Islet of Langerhans (tissue), 1 donor: ENCODE measurements at regions not wholly inside any gene's neighbourhood (a gene's known extent, or its start where the extent isn't known, plus 50 kb on each side); places are given as distances from the start of the nearest gene placed in this dataset.

Experiments used
- FAIRE-seq: peaks from one replicate; lab custom pipeline; 2011; peaks lifted over from hg19 to GRCh38; lab: Jason Lieb, UNC

DNA sequence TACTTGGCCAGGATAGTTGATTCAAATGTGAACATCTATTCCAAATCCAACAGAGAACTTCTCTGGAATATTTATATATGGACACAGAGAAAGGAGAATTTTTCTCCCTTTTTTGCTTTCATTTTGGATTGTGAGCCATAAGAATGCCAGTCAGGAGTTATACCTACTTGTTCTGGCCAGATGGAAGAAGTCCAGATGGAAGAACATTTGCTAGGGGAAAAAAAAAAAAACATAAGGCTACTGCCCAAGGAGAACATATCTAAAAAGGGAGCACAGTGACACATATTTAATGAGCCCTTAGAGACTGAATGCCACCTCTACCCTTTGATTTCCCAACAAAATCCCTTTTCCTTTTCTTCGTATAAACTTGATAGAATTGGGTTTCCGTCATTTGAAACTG is 61.7 kb upstream of the PPP2R2B start:
- no peak for FAIRE-seq

DNA sequence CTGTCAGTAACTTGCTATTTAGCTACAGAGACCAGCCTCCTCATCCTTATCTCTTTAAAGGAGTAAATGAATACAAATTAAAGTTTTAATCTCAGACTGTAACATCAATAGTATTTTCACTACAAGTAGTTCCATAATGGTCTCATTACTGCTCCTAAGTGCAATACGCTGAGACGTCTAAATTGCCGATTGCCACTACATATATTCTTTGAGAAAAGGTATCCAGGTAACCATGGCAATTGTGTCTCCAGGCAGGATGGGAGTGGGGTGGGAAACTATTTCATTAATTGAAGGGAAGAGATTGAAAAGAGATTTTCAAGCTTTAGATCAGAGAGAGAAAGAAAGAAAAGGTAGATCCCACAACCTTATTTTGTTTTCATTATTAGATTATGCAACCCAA is 65.5 kb upstream of the PPP2R2B start:
- FAIRE-seq = no peak

DNA sequence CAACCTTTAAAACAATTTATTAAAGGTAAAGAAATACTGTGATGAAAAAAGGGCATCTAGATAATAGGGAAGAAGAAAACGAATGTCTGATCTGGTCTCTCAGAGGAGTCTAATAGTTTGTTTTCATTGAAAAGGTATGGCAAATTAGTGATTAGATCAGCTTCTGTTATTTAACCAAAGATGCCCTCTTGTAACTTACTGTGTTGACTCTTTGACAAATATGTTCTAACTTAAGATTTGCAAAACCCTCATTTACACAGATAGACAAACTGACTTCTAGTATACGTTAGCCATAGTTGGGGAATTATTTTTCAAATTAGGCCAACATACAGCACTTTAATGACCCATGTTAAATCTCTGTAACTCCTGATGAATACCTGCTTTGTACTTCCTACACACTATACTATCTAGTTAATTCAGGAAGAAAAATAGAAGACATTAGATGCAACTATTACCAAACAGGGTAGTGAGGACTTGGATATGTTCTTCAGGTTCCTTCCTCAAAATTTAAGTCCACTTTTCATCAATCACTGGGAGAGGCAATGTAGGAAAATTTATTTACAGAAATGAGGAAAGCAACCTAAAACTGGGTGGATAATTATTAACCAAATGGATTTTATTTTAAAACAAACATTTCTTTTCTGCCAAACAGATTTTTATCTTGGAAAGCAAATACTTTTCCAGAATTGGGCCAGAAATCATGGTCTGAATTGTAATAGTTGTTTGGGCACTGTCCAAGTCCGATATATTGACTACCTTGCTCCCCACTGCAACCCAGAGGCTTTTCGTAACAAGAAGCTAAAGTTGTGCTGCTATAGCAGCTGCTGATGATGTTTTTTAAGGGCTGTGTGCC is 66.4 kb upstream of the PPP2R2B start:
- FAIRE-seq = no peak

DNA sequence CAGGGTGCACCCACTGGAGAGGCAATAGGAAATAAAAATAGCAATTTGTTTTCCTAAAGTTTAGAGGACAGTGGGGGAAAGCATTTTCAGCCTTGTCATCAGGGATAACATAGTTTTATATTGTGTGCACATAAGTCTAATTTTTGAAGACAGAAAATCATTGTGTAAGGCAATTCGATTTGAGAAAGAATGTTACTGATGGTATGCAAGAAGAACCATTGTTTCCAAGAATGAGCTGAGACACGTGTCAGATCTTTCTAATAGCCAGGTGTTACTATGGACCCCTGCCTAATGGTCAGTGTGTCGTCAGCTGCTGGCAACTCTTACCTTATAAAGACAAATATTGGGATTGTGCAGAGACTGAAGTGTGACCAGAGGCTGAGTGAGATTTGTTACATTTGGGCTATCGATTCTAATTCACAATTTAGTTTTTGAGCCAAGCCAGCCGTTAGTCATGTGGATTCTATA is 67.1 kb upstream of the PPP2R2B start:
- no peak for FAIRE-seq

DNA sequence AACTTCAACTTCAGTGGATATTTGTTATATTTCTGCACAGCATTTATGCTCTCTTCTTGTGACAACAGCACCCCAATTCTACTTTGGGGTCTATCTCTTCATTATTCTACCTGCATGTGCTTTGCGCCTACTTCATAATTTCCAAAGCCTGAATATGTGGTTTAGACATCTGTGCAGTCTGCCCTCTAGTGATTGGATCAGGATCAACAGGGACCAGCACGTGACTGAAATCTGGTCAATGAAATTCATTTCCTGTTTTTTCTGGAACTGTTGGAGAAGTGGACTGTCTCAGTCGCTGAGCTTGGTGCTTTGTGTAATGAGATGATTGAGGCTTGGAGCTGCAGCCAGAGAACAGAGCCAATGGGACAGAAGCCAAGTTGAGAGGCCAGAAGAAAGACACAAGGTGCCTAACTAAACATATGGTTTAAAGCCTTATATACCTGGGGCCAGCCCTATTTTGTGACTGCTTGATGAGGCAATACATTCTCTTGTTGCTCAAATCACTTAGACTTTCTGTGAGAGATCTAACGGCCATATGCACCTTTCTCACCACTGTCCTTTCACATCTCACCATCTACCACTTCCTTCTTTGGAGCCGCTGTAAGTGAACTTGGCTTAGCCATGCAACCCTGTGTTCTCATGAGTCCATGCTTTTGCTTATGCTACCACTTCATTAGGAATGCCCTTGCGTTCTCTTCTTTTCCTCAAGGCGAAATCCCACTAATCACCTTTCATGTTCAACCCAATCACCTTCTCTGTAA is 68.8 kb upstream of the PPP2R2B start:
- FAIRE-seq = no peak

DNA sequence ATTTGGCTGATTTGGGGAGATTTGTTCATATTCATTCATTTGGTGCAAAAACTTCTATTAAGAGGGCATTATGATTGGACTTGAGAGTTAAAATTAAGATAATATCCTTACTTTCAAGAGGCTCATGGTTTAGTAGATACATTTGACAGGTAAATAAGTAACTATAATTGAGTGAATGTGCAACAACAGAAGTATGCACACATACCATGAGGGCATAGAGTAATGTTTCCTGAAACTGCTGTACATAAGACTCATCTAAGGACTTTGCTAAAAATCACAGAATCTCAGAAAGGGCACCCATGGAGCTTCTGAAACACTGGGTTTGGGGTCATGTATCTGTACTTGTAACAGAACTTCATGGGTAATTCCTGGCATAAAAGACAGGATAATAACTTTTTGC is 70.1 kb upstream of the PPP2R2B start:
- FAIRE-seq = no peak

DNA sequence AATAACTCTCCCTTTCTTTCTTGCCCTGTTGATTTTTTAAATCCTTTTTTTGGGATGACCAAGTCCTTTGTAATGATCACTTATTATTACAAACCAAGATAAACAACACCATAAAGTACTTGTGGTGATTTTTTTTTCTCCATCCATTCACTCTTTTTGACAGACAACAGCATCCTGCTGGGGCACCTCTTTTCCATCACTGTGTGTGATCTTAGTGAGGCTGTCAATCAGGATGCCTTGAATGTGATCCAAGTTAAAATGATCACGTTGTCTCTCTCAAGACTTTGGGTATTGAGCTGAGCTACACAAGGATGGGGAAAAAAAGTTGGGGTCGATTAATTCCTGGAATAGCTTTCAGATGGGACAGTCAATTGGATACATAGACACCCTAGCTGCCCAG is 73.6 kb upstream of the PPP2R2B start:
- no peak for FAIRE-seq

DNA sequence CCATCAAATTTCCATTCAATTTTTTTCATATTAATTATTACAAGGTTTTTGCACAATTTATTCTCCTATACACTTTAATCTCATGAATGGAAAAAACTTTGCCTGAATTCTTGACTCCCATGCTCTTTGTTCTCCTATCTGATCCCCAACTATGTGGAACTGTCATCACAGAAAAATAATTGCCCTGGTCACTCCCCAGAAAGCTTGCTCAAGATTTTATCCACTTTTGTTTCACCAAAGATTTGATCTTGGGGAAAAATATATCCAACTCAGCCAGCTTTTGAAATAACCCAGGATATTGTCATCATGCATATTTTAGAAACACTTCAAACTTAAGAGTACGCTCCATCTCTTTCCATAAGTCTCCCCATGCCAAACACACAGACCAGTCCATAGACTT is 77.7 kb upstream of the PPP2R2B start:
- FAIRE-seq = no peak

DNA sequence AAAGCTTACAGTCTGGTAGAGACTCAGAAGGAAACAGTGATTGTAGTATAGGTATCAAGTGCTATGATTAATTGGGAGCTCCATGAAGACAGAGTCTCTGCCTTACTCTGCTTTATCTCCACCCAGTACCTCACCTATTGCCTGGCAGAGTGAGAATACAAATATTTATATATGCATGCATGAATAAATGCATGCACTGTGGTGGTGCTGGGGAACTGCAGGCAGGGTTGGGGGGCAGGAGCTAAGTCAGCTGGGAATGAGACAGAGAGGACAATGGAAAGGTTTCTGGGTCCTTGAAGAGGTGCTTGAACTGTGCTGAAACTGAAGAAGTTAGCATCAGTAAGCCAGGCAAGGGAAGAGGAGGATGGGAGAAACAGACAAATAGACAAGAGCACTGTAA is 80.8 kb upstream of the PPP2R2B start:
- FAIRE-seq = no peak

DNA sequence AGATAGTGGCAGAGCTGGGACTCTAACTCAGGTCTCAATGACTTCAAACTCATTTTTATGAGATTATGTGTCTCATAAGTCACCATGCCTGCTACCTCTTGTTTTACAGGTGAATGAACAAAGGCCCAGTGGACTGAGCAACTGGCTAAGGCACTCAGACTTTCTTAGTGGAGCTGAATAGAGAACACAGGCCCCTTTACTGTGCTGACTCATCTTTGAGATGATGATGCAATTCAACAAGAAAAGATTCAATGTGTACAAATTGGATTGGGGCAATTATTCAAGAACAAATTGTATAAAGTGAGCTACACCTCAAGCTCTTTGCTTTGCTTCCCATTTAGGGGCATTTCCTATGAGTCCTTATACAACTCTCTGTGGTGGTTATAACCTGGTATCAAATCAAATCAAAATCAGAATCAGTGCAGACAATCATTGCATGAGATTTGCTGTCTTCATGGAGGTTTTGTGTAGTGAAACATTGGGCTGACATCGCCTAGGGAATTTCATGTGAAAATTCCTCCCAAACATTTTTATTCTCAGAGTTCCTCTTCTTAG is 84.3 kb upstream of the PPP2R2B start:
- no peak for FAIRE-seq

DNA sequence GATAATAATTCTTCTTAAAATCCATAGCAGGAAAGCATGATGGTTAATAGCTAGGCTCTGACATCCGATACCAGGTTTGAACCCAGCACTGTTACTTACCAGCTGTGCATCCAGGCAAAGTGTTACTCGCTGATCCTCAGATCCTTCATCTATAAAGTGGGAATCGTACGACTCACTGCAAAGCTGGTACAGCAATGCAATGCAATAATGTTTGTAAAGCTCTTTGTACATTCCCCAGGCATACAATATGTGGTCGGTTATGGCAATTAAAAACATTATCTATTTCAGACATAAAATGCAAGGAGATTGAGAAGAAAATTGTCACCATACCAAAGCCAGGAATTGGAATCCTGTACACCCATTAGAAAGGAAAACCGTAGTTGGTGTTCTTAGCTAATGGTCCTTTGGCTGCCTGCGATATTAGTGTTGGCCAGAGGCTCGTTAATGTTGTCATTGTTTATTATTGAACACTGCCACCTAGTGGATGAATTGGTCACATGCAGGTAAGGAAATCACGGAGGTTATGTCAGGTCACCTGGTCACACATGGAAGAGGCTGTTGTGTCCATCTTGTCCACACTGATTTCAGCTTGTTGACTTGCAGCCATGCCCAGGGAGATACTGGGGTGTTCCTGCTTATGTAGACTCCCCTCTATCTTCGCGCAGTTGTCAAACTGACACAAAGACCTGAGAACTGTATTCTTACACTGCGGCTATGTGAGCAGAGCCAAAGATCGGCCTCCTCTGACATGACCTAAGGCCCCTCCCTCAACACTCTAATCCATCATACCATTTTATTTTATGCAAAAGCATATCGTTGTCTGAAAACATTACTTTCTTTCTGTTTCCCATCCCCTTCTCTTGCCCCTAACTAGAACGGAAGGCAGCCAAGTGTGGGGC is 87.5 kb upstream of the PPP2R2B start:
- FAIRE-seq = peak; percentile 98

DNA sequence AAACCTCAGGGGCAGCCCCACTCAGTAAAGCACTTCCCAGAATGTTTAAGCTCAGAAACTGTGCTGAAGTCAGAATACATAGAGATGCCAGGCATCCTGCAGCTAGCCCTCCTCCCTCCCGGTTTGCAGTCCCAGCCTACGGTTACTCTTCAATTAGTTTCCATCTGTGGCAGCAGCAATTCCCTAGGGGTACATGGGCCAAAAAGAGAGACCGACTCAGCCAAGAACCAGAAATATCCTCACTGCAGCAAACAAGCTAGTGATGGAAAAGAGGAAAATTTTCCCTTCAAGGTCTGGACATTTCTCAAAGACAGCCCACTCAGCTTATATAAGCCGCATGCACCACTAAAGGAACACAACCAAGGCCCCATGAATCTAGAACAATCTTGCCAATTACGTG is 89.1 kb upstream of the PPP2R2B start:
- no peak for FAIRE-seq

DNA sequence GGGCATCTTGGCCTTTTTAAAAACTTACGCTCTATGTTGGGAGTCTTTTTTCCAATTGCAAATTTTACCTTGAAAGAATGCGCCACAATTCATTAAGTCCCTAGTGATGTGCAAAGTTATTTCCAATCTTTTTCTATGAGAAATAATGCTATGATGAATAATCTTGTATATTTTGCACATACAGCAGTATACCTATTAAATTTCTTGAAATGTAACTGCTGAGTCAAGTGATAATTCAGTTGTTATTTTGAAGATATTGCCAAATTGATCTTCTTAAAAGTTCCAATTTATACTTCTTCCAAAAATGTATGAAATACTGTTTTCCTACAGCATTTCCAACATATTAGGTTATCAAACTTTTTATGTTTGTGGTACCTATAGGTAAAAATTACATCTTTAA is 92.8 kb upstream of the PPP2R2B start:
- no peak for FAIRE-seq

DNA sequence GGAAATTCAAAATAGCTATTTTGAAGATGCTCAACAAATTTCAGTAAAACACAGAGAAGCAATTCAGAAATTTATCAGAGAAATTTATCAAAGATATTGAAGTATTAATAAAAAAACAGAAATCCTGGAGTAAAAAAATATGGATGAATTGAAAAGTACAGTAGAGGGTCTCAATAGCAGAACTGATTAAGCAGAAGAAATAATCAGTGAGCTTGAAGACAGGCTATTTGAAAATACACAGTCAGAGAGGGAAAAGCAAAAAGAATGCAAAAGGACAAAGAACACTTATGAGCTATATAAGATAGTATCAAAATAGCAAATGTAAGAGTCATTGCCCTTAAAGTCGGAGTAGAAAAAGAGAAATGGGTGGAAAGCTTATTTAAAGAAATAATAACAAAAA is 107.9 kb upstream of the PPP2R2B start:
- no peak for FAIRE-seq

DNA sequence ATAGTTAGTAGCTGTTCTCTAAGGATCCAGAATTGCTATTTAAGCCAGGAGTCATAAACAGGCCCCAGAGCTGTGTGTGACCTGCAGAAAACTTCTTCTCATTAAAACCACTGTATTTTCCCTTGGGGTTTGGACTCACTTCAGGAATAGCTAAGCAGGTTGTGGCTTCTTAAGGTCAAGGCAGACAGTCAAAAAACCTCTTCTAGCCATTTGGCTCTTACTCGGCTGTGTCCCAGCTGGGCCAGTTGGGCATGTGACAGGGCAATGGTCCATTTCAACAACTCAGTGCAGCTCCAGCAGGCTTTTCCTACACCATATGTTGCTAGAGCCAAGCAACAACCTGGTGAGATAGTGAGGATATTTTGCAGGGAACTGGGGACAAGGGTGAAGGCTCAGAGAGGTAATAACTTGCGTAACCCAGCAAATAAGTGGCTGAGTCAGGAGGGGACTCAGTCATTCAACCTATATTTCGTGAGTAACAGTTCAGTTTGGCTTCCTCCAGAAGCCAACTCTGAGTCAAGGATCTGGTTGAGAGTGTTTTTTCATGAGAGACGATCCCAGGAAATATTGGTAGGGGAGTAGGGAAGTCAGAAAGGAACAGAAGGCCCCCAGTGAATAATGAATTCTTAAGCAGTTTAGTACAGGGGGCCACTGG is 115.4 kb upstream of the PPP2R2B start:
- FAIRE-seq = no peak

DNA sequence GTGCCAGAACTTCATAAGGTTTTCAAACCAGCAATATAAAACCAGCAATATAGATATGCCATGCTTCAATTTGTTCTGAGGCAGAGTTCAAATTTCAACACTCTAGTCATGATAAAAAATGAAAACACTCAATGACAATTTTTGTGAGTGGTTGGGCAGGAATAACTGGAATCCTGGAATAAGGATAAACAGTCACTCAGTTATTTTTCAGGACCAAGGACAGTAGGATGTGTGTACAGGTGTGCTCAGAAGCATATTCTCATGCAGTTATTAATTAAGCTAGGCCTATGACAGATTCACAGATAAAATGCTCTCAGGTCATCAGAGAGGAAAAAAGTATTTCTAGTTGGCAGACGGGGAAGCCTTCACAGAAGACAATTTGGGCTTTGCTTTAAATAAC is 117.3 kb upstream of the PPP2R2B start:
- no peak for FAIRE-seq

DNA sequence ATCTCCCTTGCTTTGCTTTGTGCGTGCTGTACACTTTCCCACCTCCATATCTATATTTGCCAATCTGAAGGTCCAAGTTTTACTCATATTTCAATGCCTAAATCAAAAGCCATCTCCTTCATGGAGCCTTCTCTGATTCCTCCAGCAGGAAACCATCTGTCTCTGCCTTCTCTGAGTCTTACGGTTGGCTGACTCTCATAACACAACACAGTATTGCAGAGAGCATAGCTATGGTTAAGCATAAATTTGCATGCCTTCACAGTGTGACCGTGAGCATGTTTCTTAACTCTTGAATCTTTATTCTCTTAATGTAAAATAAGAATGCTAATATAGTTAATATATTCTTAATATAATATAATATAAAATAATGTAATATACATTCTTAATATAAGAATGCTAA is 136.8 kb upstream of the PPP2R2B start:
- FAIRE-seq = peak; percentile 45

DNA sequence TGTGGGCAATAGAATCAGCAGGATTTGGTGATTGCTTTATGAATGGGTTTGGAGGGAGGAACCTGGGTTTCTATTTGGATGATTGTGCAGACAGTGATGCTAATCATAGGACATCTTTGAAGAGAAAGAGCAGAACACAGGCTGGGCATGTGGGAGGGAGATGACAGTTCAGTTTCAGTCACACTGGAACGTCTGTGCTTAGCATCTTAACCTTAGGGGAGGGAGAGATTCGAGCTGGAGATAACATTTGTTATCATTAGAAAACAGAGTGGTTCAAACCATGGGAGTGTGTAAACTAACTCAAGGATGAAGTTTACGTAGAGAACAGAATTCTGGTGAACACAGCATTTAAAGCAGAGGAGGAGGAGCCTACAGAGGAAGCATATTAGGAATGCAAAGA is 138.6 kb upstream of the PPP2R2B start:
- FAIRE-seq = no peak

DNA sequence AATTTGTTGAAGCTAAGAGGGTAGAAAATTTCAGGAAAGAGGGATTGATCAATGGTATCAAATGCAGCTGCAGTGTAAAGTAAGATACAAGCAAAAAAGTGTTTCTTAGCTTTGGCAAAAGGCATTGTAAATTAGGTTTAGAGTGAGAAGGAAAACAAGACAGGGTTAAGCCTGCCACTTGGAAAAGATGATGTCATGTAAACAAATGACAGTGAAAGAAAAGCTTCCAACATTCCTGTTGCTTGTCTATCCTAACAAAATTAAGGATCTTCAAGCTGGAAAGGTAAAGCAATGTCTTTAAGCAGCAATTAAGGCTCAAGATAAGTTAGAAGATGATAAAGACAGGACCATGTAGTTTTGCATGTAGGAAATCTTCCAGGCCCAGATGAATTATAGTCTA is 139.1 kb upstream of the PPP2R2B start:
- no peak for FAIRE-seq

DNA sequence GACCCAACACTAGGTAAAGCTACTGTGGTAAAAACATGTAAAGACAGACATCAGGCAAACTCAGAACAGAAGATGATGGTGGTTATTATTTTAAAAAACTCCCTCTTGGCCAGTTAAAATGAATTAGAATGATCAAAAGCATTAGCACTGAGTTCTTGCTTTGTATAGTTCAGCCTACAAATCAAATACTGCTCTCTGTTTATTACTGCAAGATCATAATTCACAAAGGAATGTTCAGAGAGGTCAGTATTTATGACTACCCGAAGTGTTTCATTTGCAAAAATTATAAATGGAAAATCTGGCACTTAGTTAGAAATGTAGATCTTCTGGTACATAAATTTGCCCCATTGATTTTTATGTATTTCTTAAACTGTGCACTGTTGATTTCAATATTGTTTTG is 140.3 kb upstream of the PPP2R2B start:
- FAIRE-seq = no peak

DNA sequence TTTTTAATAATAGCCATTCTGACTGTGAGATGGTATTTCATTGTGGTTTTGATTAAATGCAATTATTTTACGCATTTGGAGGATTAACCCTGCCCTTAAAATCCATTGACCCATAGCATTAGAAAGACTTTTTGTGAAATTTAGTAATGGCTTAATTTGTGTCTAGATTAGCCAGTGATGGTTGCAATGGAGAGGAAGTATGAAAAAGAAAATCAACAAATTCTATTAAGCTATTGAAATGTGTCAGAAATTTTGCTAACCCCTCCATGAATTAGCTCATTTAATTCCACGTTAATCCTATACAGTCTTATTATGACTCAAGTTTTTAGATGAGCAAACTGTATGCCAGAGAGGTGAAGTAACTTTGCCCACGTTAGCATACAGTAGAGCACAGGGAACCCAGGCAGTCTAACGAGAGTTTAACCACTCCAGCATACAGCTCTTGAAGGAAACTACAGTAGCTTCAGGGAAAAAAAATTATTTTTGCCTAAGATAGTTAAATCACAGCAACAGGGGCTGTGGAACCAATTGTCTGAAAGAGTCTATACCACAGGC is 158.2 kb upstream of the PPP2R2B start:
- no peak for FAIRE-seq
